ENCODE measurements at regions not wholly inside any gene's neighbourhood (a gene's known extent, or its start where the extent isn't known, plus 50 kb on each side); places are given as distances from the start of the nearest gene placed in this dataset.

GRCh38 chr3:176920766-176921160 is 276.5 kb downstream of the TBL1XR1 start:
- Mint-ChIP-seq H3K9me3 (peaks cover 0 to 3% of the 10 kb centered on the region in 2 experiments; a peak in 3 of 5 replicates), H3K36me3 (ENCODE audit: insufficient read depth in 1 of 3, low read depth in 3 of 3) (peaks cover 0 to 2% (median 1%) of the 10 kb centered on the region in 3 experiments; a peak in 1 of 7 replicates), H3K27me3 (ENCODE audit: low read depth) (no peaks in the 10 kb centered on the region), H3K4me3 (no peak overlapping the region), H3K4me1 (peaks cover 31 to 32% of the 10 kb centered on the region in 2 experiments), H3K27ac (no peak overlapping the region)
- peaks cover 16% of the 10 kb centered on the region for H3K4me1 ChIP-seq (ENCODE audit: insufficient read depth, low read length)
- no peak overlapping the region for H3T11ph ChIP-seq (ENCODE audit: low read length)
- H2AFZ ChIP-seq (ENCODE audit: low read length) = no peak overlapping the region
- peaks cover 4% of the 10 kb centered on the region for H3K23me2 ChIP-seq (ENCODE audit: insufficient read length, low read depth, low read length, poor library complexity, severe bottlenecking)
- no peak for TF ChIP-seq CTCF (conservative IDR thresholded peaks at IDR 0.05)
- no peak overlapping the region for H3K56ac ChIP-seq (ENCODE audit: insufficient read length, low read depth, low read length)
- no CpG with 5 or more reads among the region's 5 CpGs for WGBS (ENCODE audit: extremely low coverage, insufficient read length, low lambda C conversion rate)
- H3K9me3 ChIP-seq (ENCODE audit: control insufficient read depth, low read depth, low read length) = no peaks in the 10 kb centered on the region
- H3K23ac ChIP-seq (ENCODE audit: insufficient read length, low read depth, low read length) = no peak overlapping the region
- no peak overlapping the region for H4K8ac ChIP-seq (replicated peaks; ENCODE audit: insufficient read length, low read depth, low read length)
- no peak overlapping the region for H2BK15ac ChIP-seq (ENCODE audit: low read depth, low read length)
- H3K4me2 ChIP-seq (ENCODE audit: insufficient read depth, insufficient read length, low read length) = no peak overlapping the region
- H4K20me1 ChIP-seq (ENCODE audit: control insufficient read depth, insufficient read depth, insufficient read length) = no peaks in the 10 kb centered on the region
- H3K18ac ChIP-seq (ENCODE audit: insufficient read length, low read depth, low read length) = no peak overlapping the region
- H3K9ac ChIP-seq (ENCODE audit: extremely low read depth, insufficient read length, low read length) = peak overlapping the region; percentile 4
- no peak overlapping the region for H3K14ac ChIP-seq (ENCODE audit: insufficient read depth, low read length)
- no peak overlapping the region for H4K5ac ChIP-seq (ENCODE audit: insufficient read length, low read depth, low read length)
- no peak overlapping the region for H2BK20ac ChIP-seq (ENCODE audit: low read depth, low read length, poor library complexity, severe bottlenecking)
- no peak for DNase-seq
- H2BK5ac ChIP-seq (ENCODE audit: insufficient read length, low read length) = no peak overlapping the region
- H3K27ac ChIP-seq (ENCODE audit: insufficient read length, low read depth, low read length) = no peak overlapping the region
- no peaks in the 10 kb centered on the region for H3K79me2 ChIP-seq (ENCODE audit: insufficient read depth, low read length)
- no peaks in the 10 kb centered on the region for H3K27me3 ChIP-seq (ENCODE audit: insufficient read depth, low read length)
- H4K91ac ChIP-seq (ENCODE audit: insufficient read length, low read depth, low read length) = no peak overlapping the region
- no peaks in the 10 kb centered on the region for H3K79me1 ChIP-seq (ENCODE audit: insufficient read depth, low read depth, low read length, poor library complexity, severe bottlenecking)
- H2BK12ac ChIP-seq (ENCODE audit: insufficient read length, low read depth, low read length) = no peak overlapping the region
- H3K4ac ChIP-seq (ENCODE audit: low read depth, low read length) = no peak overlapping the region
- no peak overlapping the region for H2BK120ac ChIP-seq (ENCODE audit: low read depth, low read length, poor library complexity, severe bottlenecking)
- no peak overlapping the region for H2AK5ac ChIP-seq (ENCODE audit: insufficient read length, low read length)

Measured in H9 (cell line).